Ishikawa (cell line): ENCODE measurements at regions not wholly inside any gene's neighbourhood (a gene's known extent, or its start where the extent isn't known, plus 50 kb on each side); places are given as distances from the start of the nearest gene placed in this dataset.

ENCODE experiments used
- CEBPB ChIP-seq: IDR thresholded peaks from 2 replicates; pipeline ENCODE4 v1.6.1; 2012
- CREB1 ChIP-seq: IDR thresholded peaks from 2 replicates; pipeline ENCODE4 v1.6.1; 2012; ENCODE audit warnings: low read depth
- EGR1 ChIP-seq: IDR thresholded peaks from 2 replicates; pipeline ENCODE4 v1.6.1; 2012
- EP300 ChIP-seq: IDR thresholded peaks from 2 replicates; pipeline ENCODE4 v1.6.1; 2012; ENCODE audit warnings: borderline replicate concordance
- FOXM1 ChIP-seq: IDR thresholded peaks from 2 replicates; pipeline ENCODE4 v1.6.1; 2012; ENCODE audit warnings: low read depth, borderline replicate concordance
- NFIC ChIP-seq: IDR thresholded peaks from 2 replicates; pipeline ENCODE4 v1.6.1; 2012
- RAD21 ChIP-seq: IDR thresholded peaks from 2 replicates; pipeline ENCODE4 v1.6.1; 2012; ENCODE audit warnings: low read depth
- TAF1 ChIP-seq: IDR thresholded peaks from 2 replicates; pipeline ENCODE4 v1.6.1; 2012; ENCODE audit warnings: low read depth, mild to moderate bottlenecking
- TCF12 ChIP-seq: IDR thresholded peaks from 2 replicates; pipeline ENCODE4 v1.6.1; 2012; ENCODE audit warnings: low read depth
- TEAD4 ChIP-seq: IDR thresholded peaks from 2 replicates; pipeline ENCODE4 v1.6.1; 2012
- YY1 ChIP-seq: IDR thresholded peaks from 2 replicates; pipeline ENCODE4 v1.6.1; 2012; ENCODE audit warnings: low read depth
- ZBTB7A ChIP-seq: IDR thresholded peaks from 2 replicates; pipeline ENCODE4 v1.6.1; 2012; ENCODE audit warnings: low read depth
- TF ChIP-seq, protein P1 (sequence below): IDR thresholded peaks from 2 replicates; pipeline ENCODE4 v1.6.1; 2012; ENCODE audit warnings: low read depth, mild to moderate bottlenecking
- TF ChIP-seq, protein P2 (sequence below): IDR thresholded peaks from 2 replicates; pipeline ENCODE4 v1.6.1; 2012
- TF ChIP-seq, protein P3 (sequence below): IDR thresholded peaks from 2 replicates; pipeline ENCODE4 v1.6.1; 2012

DNA sequence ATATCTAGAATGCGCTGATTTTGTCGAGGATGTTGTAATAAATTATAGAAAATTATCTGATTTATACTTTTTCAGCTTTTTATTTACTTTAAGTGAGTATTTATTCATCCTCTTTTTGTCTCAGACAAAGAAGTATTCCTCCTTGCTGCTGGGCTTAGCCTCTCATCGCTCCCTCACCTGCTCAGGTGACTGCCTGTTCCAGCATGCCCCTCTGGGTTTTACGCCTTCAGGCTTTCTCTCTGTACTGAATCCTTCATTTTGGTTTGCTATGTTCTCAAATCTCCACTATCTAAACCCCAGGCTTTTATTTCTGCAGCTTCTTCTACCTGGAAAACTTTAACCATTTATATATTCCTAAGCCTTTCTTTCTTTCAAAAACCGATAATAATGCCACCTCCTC is 1650.9 kb upstream of the SEL1L start:
- TF ChIP-seq CEBPB (no peak), EGR1 (no peak), NFIC (no peak), YY1 (no peak), TCF12 (no peak), TEAD4 (no peak), FOXM1 (no peak), EP300 (no peak), ZBTB7A (no peak), TAF1 (no peak), CREB1 (no peak), RAD21 (no peak)
- TF ChIP-seq, protein P1, sequence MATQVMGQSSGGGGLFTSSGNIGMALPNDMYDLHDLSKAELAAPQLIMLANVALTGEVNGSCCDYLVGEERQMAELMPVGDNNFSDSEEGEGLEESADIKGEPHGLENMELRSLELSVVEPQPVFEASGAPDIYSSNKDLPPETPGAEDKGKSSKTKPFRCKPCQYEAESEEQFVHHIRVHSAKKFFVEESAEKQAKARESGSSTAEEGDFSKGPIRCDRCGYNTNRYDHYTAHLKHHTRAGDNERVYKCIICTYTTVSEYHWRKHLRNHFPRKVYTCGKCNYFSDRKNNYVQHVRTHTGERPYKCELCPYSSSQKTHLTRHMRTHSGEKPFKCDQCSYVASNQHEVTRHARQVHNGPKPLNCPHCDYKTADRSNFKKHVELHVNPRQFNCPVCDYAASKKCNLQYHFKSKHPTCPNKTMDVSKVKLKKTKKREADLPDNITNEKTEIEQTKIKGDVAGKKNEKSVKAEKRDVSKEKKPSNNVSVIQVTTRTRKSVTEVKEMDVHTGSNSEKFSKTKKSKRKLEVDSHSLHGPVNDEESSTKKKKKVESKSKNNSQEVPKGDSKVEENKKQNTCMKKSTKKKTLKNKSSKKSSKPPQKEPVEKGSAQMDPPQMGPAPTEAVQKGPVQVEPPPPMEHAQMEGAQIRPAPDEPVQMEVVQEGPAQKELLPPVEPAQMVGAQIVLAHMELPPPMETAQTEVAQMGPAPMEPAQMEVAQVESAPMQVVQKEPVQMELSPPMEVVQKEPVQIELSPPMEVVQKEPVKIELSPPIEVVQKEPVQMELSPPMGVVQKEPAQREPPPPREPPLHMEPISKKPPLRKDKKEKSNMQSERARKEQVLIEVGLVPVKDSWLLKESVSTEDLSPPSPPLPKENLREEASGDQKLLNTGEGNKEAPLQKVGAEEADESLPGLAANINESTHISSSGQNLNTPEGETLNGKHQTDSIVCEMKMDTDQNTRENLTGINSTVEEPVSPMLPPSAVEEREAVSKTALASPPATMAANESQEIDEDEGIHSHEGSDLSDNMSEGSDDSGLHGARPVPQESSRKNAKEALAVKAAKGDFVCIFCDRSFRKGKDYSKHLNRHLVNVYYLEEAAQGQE: no peak
- TF ChIP-seq, protein P2, sequence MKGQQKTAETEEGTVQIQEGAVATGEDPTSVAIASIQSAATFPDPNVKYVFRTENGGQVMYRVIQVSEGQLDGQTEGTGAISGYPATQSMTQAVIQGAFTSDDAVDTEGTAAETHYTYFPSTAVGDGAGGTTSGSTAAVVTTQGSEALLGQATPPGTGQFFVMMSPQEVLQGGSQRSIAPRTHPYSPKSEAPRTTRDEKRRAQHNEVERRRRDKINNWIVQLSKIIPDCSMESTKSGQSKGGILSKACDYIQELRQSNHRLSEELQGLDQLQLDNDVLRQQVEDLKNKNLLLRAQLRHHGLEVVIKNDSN: no peak
- TF ChIP-seq, protein P3, sequence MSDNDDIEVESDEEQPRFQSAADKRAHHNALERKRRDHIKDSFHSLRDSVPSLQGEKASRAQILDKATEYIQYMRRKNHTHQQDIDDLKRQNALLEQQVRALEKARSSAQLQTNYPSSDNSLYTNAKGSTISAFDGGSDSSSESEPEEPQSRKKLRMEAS: no peak

DNA sequence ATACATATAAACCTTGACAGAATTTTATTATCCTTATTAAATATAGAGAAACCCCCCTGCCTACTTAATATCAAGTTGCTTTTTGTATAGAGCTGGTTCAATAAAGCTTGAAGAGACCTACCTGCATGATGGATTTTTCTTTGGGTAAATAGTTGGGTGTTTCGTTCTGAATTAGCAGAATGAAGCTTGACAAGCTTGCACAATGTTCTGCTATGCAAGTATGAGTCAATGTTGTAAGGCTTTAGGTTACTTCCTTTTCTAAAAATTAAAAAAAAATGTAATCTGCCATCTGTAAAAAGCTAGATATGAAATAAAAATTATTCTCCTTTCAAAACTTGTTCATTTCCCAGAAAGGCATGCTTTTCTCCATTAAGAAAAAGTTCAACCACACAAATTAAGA is 1662.6 kb upstream of the SEL1L start:
- TF ChIP-seq, protein P1: no peak
- TF ChIP-seq ZBTB7A: no peak
- TF ChIP-seq FOXM1: no peak
- no peak for TF ChIP-seq TEAD4
- TF ChIP-seq TAF1: no peak
- no peak for TF ChIP-seq EGR1
- no peak for TF ChIP-seq NFIC
- TF ChIP-seq, protein P2: no peak
- TF ChIP-seq, protein P3: no peak
- TF ChIP-seq CEBPB: no peak
- TF ChIP-seq EP300: no peak
- TF ChIP-seq RAD21: no peak
- no peak for TF ChIP-seq CREB1
- TF ChIP-seq TCF12: no peak
- no peak for TF ChIP-seq YY1

DNA sequence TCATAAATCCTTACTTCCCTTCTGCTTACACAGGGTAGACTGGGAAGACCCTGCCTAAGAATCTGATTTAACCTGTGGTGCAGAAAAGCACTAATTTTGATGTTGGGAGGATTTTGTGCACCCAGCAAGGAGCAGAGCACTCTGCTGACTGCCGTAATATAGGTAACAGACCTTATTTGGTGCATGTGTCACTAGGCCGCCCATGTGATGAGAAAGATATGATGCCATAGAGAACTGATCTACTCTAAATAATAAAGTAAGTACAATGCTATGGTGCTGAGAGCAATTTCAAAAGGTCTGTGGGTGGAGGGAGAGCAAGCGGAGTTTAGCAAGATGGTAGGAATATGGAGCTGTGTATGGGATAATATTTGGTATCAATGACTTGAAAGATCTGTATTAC is 1663.6 kb upstream of the SEL1L start:
- TF ChIP-seq, protein P1: no peak
- TF ChIP-seq CREB1 (no peak), TEAD4 (no peak), TAF1 (no peak)
- TF ChIP-seq, protein P2: no peak

DNA sequence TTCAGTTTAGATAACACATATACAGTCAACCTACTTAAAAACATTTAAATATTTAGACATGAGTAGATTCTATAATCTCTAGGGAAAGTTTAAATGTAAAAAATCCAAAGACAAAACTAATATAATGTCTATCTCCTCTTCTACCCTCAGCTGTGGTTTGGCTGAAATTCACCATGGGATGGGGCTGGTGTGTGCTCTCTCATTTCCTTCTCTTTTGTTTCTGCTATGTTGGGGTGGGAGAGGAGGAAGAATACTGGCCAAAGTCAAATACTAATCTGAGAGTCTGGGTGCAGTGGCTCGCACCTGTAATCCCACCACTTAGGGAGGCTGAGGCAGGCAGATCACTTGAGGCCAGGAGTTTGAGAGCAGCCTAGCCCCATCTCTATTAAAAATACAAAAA is 1673.9 kb upstream of the SEL1L start:
- TF ChIP-seq YY1: no peak
- TF ChIP-seq, protein P1: no peak
- TF ChIP-seq, protein P3: no peak
